ENCODE measurements at regions not wholly inside any gene's neighbourhood (a gene's known extent, or its start where the extent isn't known, plus 50 kb on each side); places are given as distances from the start of the nearest gene placed in this dataset.

DNA sequence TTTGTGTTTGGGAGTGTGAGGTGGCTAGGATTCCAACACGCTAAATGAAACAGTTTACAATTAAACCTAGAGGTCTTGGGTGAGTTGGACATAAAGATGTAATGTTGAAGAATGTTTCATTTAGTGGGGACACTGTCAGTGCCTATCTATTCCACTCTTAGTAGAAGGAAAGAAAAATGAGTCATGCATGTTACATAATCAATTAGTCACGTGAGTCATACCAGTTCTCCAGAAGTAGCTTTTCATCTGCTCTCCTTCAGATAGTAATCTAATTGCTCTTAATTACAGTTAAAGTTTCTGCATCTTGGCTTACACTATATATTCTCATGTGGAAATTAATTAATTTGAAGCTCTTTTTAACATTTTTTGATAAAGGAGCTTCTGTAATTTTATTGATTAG lies 115.7 kb upstream of the P2RY1 start:
- no peak for DNase-seq (ENCODE audit: low read depth)

- DNase-seq (ENCODE audit: low read depth) = no peak
These were observed 113.8 kb upstream of the P2RY1 start for GRCh38 chr3:152720951-152721718.

GRCh38 chr3:152724270-152724669 lies 110.7 kb upstream of the P2RY1 start:
- DNase-seq (ENCODE audit: low read depth) = no peak

- DNase-seq (ENCODE audit: low read depth) = no peak
These were observed 106.5 kb upstream of the P2RY1 start for GRCh38 chr3:152728231-152728980.

GRCh38 chr3:152729906-152730305 lies 105.0 kb upstream of the P2RY1 start:
- no peak for DNase-seq (ENCODE audit: low read depth)

DNA sequence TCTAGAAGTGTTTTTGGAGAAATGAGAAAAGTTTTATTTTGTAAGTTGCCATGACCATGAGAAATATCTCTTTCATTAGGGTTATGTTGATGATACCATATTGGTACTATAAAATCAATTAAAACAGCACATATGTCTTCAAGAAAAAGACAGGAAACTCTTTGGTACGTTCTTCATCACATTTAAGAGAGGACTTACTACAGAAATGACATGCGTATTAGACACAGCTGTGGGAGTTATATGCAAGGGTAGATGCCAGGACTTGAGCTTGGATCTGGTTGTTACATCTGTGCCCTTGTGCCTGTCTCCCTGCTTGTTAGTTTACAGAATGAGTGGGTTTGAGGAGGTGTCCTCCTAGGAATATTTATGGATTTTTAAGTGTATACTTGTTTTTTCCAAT lies 103.4 kb upstream of the P2RY1 start:
- no peak for DNase-seq (ENCODE audit: low read depth)

DNA sequence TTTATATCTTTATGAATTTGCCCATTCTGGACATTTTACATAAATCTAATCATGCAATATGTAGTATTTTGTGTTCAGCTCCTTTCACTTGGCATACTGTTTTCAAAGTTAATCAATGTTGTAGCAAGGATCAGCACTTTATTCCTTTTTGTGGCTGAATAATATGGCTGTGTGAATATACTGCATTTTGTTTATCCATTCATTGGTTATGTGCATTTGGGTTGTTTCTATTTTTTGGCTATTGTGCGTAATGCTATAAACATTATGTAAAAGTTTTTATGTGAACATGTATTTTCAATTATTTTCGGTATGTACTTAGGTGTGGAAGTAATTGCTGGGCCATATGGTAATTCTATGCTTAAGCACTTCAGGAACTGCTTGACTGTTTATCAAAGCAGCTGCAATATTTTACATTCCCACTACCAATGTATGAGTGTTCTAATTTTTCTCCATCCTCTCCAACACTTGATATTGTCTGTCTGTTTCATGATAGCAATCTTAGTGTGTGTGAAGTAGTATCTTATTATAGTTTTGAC lies 101.3 kb upstream of the P2RY1 start:
- no peak for DNase-seq (ENCODE audit: low read depth)

- peak; percentile 8 for DNase-seq (ENCODE audit: low read depth)
These were observed 97.7 kb upstream of the P2RY1 start for GRCh38 chr3:152737021-152737908.

- DNase-seq (ENCODE audit: low read depth) = no peak
These were observed 96.3 kb upstream of the P2RY1 start for GRCh38 chr3:152738656-152739055.

- no peak for DNase-seq (ENCODE audit: low read depth)
These were observed 92.3 kb upstream of the P2RY1 start for GRCh38 chr3:152742368-152743347.

- no peak for DNase-seq (ENCODE audit: low read depth)
These were observed 89.3 kb upstream of the P2RY1 start for GRCh38 chr3:152745646-152746045.

DNA sequence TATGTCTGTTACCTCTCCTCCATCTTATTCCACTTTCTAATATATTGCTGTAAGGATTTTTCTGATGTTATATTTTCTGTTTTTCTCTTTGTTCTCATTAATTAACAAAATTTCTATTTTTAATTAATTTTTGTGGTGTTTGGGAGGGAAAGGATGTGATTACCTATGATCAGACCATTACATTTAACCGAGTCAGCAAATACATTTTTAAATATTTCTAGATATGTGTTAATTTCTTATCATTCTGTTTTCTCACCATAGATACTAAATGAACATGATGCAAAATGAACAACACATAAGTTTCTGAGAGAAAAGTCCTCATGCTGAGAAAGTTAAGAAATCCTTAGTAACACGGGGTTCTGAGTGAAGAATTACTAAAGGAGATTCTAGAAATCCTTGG lies 80.6 kb upstream of the P2RY1 start:
- no peak for DNase-seq (ENCODE audit: low read depth)

GRCh38 chr3:152756807-152757206 lies 78.1 kb upstream of the P2RY1 start:
- DNase-seq (ENCODE audit: low read depth) = no peak

DNA sequence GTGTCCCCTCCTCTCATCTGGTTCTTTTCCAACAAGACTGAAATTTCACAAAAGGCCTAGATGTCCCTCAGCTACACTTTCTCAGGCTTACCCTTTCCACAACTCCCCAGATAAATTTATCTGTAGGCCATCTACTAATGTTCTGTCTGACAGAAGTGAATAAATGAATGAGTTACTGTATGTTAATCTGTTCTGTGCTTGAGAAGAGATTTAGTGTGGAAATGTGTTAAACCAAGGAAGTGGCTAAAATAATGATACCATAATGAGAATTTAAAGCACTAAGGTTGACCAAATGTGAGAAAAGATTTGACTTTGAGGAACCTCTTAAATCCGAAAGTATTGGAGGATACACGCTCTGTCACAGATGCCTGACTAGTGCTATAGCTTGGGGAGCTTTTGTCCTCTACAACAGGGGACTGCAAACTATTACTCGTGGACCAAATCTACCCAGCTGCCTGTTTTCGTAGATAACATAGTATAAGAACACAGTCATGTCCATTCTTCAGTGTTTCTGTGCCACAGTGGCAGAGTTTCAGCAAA lies 74.8 kb upstream of the P2RY1 start:
- DNase-seq (ENCODE audit: low read depth) = no peak

GRCh38 chr3:152760591-152760990 lies 74.3 kb upstream of the P2RY1 start:
- no peak for DNase-seq (ENCODE audit: low read depth)

DNA sequence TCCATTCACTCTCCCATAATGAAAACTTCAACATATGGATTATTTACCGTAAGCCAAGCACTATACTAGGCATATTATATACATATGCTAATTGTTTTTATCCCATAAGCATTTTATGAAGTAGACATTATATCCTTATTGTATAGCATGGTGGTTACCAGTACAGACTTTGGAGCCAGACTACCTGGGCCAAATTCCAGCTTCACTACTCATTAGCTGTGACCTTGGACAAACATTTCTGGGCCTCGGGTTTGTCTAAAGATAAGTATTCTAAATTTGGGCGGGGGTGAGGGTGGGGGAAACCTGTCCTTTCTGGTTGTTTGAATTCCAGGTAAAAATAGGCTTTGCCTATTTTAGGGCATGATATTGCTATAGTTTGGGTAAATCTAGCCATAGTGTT lies 66.5 kb upstream of the P2RY1 start:
- DNase-seq (ENCODE audit: low read depth) = no peak

DNA sequence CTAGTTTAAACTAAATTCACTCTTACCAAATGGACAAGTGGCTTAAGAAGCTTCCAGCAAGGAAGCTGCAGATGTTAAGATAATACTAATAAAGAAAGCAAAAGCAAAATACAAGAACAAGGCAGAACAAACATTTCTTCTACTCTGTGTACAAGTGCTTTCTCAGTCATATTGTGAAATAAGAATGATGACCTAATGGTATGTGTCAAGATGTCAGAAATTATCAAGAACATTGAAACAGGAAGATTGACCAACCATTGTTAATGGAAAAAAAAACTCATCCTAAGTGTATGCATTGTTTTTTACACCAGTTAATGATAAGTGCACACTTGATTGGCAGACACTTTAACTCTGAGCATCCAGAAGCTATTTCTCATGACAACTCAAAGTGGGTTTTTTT lies 65.4 kb upstream of the P2RY1 start:
- no peak for DNase-seq (ENCODE audit: low read depth)

DNA sequence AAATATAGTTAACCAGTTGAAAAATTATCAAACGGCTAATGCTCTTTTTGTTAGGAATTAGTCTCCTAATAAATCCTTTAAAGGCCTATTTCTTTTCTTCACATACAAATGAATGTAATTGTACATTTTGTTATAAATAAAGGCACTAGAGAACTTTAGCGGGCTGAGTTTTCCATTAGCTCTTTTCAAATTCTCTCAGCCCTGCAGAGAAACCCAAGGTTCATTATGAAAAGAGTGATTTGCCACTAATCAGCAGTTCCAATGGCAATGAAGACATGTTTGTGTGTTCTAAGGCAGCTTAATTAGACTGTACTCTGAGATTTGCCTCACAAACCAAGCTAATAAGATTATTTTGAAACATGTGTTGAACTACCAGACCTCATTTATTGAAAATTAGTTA lies 64.6 kb upstream of the P2RY1 start:
- DNase-seq (ENCODE audit: low read depth) = no peak

- DNase-seq (ENCODE audit: low read depth) = no peak
These were observed 63.8 kb upstream of the P2RY1 start for GRCh38 chr3:152771120-152771519.

- DNase-seq (ENCODE audit: low read depth) = no peak
These were observed 62.2 kb upstream of the P2RY1 start for GRCh38 chr3:152772674-152773225.

DNA sequence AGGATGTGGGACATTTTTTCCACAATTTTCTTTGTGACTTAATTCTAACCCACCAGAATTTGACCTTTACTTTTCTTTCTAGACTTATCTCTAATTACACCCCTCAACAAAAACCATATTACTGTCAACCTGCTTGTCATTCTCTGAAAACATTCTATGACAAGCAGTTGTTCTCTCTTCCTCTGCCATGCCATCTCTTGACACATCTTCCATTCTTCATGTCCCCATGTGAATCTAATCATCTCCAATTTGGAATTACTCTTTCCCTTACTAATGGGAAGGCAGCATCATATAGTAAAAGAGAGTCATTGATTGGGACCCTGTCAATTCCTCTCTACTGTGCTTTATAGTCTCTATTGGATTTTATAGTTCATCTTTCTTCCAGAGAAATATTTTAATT lies 61.3 kb upstream of the P2RY1 start:
- DNase-seq (ENCODE audit: low read depth) = no peak

All from GM04504 (cell line).